Mucosa of gallbladder (tissue), 1 donor: ENCODE measurements at regions not wholly inside any gene's neighbourhood (a gene's known extent, or its start where the extent isn't known, plus 50 kb on each side); places are given as distances from the start of the nearest gene placed in this dataset.
A peak's percentile ranks its signal among the peaks of the same experiment; 100 is the strongest.

Experiments
- DNase-seq: peaks from one replicate; pipeline ENCODE4 v3.0.0-alpha.2; 2020; ENCODE audit warnings: low spot score
- donor health status: DM: no; HTN: no; CAD: no.

- no peak for DNase-seq
These were observed 53.4 kb upstream of the PRKACB start for GRCh38 chr1:84090447-84091245.

- DNase-seq, result no peak
These were observed 54.2 kb upstream of the PRKACB start for GRCh38 chr1:84089867-84090266.

DNA sequence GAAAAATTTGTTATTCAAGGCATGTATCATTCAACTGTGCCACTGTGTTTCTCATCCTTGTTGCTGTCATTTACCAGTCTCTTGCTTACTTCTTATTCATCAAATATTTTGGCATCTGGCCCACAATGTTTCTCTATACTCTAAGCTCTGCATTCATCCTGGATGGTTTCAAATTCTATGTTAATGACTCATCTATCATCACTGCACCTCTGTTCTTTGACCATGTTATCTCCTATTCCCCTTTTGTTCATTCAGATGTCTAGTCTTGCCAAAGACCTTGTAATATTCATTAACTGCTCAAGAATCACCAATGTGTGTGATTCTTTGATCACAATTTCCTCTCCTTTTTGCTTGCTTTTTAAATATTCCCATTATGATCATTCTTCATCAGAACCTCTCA is 54.6 kb upstream of the PRKACB start:
- no peak for DNase-seq

GRCh38 chr1:84086616-84087015 is 57.5 kb upstream of the PRKACB start:
- no peak for DNase-seq

DNA sequence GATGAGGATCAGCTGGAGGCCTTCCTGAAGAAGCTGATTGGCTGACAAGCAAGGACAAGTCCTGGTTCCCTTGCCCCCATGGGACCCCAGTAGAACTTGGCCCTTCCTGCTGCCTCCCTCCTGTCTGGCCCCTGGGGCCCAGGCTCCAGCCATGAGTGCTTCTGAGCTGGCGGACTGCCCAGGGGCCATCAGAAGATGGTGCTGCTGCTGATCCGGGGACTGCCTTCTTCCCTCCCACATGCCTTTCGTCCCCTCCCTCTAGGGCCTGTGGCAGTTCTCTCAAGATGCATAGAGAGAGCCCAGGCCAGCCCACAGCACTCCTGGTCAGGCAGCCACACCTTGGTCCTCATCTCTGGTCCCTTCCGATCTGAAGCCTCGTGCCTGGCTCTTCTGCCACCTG is 57.9 kb upstream of the PRKACB start:
- DNase-seq, result no peak

- DNase-seq, result no peak
These were observed 60.8 kb upstream of the PRKACB start for GRCh38 chr1:84083307-84083706.

DNA sequence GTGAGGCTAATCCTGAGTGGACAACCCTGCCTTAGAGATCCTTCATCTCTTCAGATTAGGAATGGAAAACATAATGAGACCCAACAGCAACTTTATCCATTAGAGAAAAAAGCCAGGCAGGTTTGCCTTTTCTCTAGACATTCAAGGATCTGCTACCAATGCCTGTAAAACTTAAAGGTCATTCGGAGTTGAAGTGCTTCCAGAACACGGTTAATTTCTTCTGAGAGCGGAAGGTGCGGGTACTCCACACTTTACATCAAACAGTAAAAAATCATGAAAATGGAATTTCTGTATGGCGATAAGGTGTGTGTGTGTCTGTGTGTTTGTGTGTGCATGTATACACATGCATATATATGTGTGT is 65.2 kb upstream of the PRKACB start:
- DNase-seq, result no peak

GRCh38 chr1:84078108-84078841 is 65.8 kb upstream of the PRKACB start:
- no peak for DNase-seq

GRCh38 chr1:84077476-84078107 is 66.5 kb upstream of the PRKACB start:
- peak; percentile 61 for DNase-seq

DNA sequence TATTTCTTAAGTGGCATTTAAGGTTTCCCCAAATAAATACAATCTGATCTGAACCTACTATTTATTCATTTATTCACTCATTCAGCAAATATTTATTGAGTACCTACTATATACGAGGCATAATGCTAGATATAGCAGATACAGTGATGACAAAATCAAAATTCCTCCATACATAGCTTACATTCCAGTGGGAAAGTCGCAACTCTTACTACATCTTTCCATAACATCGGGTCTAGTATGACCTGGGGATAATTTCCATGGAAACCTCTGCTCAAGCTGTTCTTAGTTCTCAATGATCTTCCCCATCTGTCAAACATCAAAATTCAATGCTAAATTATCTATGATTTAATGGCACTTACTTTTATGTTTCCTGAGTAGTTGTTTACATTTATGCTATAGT is 70.8 kb upstream of the PRKACB start:
- no peak for DNase-seq

DNA sequence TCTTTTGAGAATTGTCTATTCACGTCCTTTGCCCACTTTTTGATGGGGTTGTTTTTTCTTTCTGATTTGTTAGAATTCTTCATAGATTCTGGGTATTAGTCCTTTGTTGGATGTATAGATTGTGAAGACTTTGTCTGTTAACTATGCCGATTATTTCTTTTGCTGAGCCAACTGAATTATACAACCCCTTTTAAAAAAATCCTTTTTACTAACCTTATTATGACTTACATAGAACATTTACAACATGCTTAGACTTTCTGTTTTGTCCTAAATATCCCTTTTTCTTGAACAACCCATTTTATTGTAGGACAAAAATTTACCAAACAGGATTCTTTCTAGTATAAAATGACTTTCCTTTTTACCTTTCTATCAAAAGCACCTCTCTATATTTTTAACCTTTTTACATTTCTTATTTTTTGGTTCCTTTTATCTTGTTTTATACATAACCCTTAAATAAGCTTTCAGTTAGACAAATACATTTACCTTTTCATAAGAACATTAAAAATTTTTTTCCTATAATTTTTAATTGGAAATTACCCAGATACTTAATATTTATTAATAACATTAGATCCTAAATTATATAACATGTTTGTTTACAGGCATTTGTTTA is 70.4 kb upstream of the TTLL7 start:
- no peak for DNase-seq

DNA sequence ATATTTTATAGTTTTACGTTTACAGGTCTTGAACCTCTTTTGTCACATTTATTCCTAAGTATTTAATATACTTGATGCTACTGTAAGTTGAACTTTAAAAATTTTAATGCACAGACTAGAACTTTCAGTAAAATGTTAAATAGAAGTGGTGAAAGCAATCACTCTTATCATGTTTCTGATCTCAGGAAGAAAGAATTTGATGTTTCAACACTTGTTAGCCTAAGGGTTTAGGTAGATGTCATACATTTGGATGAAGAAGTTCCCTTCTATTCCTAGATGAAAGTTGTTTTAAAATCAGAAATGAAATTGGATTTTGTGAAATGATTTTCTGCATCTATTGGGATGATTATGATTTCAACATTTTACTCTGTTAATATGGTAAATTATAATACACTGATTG is 63.6 kb upstream of the TTLL7 start:
- DNase-seq, result no peak

GRCh38 chr1:84061336-84061735 is 62.4 kb upstream of the TTLL7 start:
- DNase-seq, result no peak

GRCh38 chr1:84060781-84061180 is 61.8 kb upstream of the TTLL7 start:
- no peak for DNase-seq

DNA sequence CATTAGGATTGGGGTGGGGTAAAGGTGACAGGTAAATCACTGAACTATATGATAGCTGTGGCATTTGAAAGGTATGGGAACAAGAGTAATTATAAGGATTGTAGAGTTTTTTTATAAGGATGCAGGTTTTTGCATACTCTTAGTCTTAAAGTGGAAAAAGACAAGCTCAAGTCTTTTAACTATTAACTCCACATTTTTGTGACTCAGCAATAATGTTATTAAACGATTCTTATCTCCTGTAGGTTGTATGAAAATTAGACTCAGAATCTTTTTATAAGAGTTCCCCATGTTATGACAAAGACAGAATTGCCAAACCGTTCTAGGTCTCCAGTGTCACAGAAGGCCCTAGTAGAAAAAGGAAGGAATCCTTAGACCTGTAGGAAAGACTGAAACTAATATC is 49.9 kb upstream of the TTLL7 start:
- DNase-seq, result no peak
